ENCODE measurements at regions not wholly inside any gene's neighbourhood (a gene's known extent, or its start where the extent isn't known, plus 50 kb on each side); places are given as distances from the start of the nearest gene placed in this dataset.

DNA sequence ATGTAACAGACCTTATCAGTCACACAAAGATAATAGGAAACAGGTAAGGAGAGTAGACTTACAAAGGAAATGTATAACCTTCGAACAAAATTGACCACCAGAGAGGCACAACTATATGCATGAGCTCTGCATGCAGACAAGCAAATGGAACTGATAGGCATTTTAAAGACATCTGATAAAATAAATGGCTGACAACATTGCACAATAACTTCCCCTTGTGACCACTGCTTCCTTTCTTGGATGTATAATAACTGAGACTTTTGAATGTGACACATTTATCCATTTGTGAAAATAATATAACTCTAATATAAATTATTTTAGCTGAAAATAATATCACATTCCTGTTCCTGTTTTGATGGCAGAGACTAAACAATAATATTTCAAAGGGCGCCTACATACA, 654.2 kb upstream of the STEAP1 start:
- POLR2A ChIA-PET: no interaction called here
- Histone ChIP-seq H3K9me3 (ENCODE audit: control extremely low read depth in 1 of 5, control insufficient read depth in 4 of 5, insufficient read depth in 2 of 5, low read depth in 1 of 5, low read length in 4 of 5) (no peaks in the 10 kb centered on the region), H3K27me3 (replicated peaks in 2 of 5; ENCODE audit: control insufficient read depth in 4 of 5, insufficient read depth in 5 of 5, low read length in 4 of 5) (no peaks in the 10 kb centered on the region), H3K4me3 (ENCODE audit: control insufficient read depth in 1 of 7, extremely low read depth in 1 of 7, insufficient read depth in 4 of 7, low read depth in 2 of 7, low read length in 6 of 7) (no peak overlapping the region), H3K27ac (ENCODE audit: insufficient read depth in 1 of 2, low read depth in 1 of 2, low read length in 2 of 2, poor library complexity in 1 of 2, severe bottlenecking in 2 of 2) (no peak overlapping the region), H3K36me3 (ENCODE audit: control insufficient read depth in 4 of 4, insufficient read depth in 4 of 4, low read length in 3 of 4) (no peaks in the 10 kb centered on the region), H3K4me1 (ENCODE audit: control extremely low read depth in 1 of 4, control insufficient read depth in 4 of 4, insufficient read depth in 4 of 4, low read length in 3 of 4) (peaks cover 0 to 9% (median 2%) of the 10 kb centered on the region in 4 experiments)
- DNase-seq: peak; percentile 4 to 57 (median 42)
- WGBS (ENCODE audit: insufficient coverage): 0% methylated on average over 1 of the region's 2 CpGs
- CTCF ChIA-PET: no interaction called here

DNA sequence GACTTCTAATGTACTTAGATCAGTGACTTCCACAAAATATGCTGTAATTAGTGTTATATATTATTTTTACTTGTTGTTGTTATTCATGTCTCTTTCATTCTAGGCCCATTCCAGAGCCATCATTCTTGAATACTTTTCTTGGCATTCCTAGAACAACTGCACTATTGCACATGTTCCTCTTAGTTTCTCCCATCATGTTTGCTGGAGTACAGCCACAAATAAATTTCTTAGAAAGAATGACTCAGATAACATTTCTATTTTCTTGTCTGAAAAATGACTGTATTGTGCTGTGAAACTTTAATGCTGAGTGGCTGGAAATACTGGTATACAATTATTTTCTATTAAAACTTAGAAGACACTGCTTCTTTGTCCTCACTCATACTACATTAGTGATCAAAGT, 651.0 kb upstream of the STEAP1 start:
- Histone ChIP-seq H3K9me3 (ENCODE audit: control extremely low read depth in 1 of 5, control insufficient read depth in 4 of 5, insufficient read depth in 2 of 5, low read depth in 1 of 5, low read length in 4 of 5) (no peaks in the 10 kb centered on the region), H3K36me3 (ENCODE audit: control insufficient read depth in 4 of 4, insufficient read depth in 4 of 4, low read length in 3 of 4) (no peaks in the 10 kb centered on the region), H3K4me1 (ENCODE audit: control extremely low read depth in 1 of 4, control insufficient read depth in 4 of 4, insufficient read depth in 4 of 4, low read length in 3 of 4) (peaks cover 0 to 9% (median 2%) of the 10 kb centered on the region in 4 experiments), H3K27me3 (replicated peaks in 2 of 5; ENCODE audit: control insufficient read depth in 4 of 5, insufficient read depth in 5 of 5, low read length in 4 of 5) (no peaks in the 10 kb centered on the region), H3K4me3 (ENCODE audit: control insufficient read depth in 1 of 7, extremely low read depth in 1 of 7, insufficient read depth in 4 of 7, low read depth in 2 of 7, low read length in 6 of 7) (no peak overlapping the region), H3K27ac (ENCODE audit: insufficient read depth in 1 of 2, low read depth in 1 of 2, low read length in 2 of 2, poor library complexity in 1 of 2, severe bottlenecking in 2 of 2) (no peak overlapping the region)
- DNase-seq: no peak
- POLR2A ChIA-PET: no interaction called here
- CTCF ChIA-PET: no interaction called here

DNA sequence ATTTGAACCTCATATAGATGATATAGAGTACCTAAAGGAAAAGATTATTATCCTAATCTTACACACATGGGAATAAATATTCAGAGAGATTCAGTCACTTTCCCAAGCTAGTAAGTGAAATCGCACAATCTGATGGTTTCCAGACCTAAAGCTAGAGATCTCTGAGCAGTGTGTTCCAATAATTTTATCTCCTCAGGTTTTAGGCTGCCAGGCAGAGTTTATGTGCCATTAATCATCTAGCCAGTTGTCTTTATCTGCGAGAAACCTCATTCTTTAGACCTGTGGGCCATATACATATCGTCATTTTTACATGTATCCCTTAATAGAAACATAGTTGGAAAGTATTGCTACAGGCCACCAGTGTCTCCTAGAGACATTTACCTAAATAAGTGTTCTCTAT, 647.2 kb upstream of the STEAP1 start:
- Histone ChIP-seq H3K4me1 (ENCODE audit: control extremely low read depth in 1 of 4, control insufficient read depth in 4 of 4, insufficient read depth in 4 of 4, low read length in 3 of 4) (no peaks in the 10 kb centered on the region), H3K36me3 (ENCODE audit: control insufficient read depth in 4 of 4, insufficient read depth in 4 of 4, low read length in 3 of 4) (no peaks in the 10 kb centered on the region), H3K27me3 (replicated peaks in 2 of 5; ENCODE audit: control insufficient read depth in 4 of 5, insufficient read depth in 5 of 5, low read length in 4 of 5) (no peaks in the 10 kb centered on the region), H3K9me3 (ENCODE audit: control extremely low read depth in 1 of 5, control insufficient read depth in 4 of 5, insufficient read depth in 2 of 5, low read depth in 1 of 5, low read length in 4 of 5) (no peaks in the 10 kb centered on the region), H3K27ac (ENCODE audit: insufficient read depth in 1 of 2, low read depth in 1 of 2, low read length in 2 of 2, poor library complexity in 1 of 2, severe bottlenecking in 2 of 2) (no peak overlapping the region), H3K4me3 (ENCODE audit: control insufficient read depth in 1 of 7, extremely low read depth in 1 of 7, insufficient read depth in 4 of 7, low read depth in 2 of 7, low read length in 6 of 7) (no peak overlapping the region)
- POLR2A ChIA-PET: no interaction called here
- no peak for DNase-seq
- WGBS (ENCODE audit: insufficient coverage): 100% methylated on average over 1 of the region's 3 CpGs
- CTCF ChIA-PET: no interaction called here

DNA sequence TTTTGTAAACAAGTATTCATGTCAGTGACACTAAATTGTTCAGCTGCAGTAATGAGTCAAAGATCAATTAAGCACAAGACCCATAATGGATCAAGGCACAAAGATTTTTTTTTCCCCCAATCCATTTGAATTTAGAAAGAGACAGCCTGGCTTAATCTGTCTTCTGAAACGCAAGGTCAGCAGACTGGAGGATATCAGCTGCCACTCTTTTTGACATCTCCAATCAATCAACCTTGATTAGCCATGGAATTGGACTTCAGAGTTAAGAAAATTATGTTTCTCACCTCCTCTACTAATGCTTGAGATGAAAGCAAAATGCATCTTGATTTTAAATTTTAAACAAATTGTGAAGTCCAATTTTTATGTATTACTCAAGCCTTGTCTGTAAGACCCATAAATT, 642.4 kb upstream of the STEAP1 start:
- no peaks in the 10 kb centered on the region for H3K27me3 ChIP-seq (replicated peaks in 2 of 5; ENCODE audit: control insufficient read depth in 4 of 5, insufficient read depth in 5 of 5, low read length in 4 of 5)
- ChIA-PET POLR2A (no interaction called here), CTCF (no interaction called here)
- peaks cover 0 to 1% (median 0%) of the 10 kb centered on the region in 5 experiments for H3K9me3 ChIP-seq (ENCODE audit: control extremely low read depth in 1 of 5, control insufficient read depth in 4 of 5, insufficient read depth in 2 of 5, low read depth in 1 of 5, low read length in 4 of 5)
- H3K36me3 ChIP-seq (ENCODE audit: control insufficient read depth in 4 of 4, insufficient read depth in 4 of 4, low read length in 3 of 4): no peaks in the 10 kb centered on the region
- DNase-seq: no peak
- no peak overlapping the region for H3K27ac ChIP-seq (ENCODE audit: insufficient read depth in 1 of 2, low read depth in 1 of 2, low read length in 2 of 2, poor library complexity in 1 of 2, severe bottlenecking in 2 of 2)
- H3K4me3 ChIP-seq (ENCODE audit: control insufficient read depth in 1 of 7, extremely low read depth in 1 of 7, insufficient read depth in 4 of 7, low read depth in 2 of 7, low read length in 6 of 7): no peak overlapping the region
- 83% methylated on average over 1 of the region's 1 CpG for WGBS (ENCODE audit: insufficient coverage)
- no peaks in the 10 kb centered on the region for H3K4me1 ChIP-seq (ENCODE audit: control extremely low read depth in 1 of 4, control insufficient read depth in 4 of 4, insufficient read depth in 4 of 4, low read length in 3 of 4)

DNA sequence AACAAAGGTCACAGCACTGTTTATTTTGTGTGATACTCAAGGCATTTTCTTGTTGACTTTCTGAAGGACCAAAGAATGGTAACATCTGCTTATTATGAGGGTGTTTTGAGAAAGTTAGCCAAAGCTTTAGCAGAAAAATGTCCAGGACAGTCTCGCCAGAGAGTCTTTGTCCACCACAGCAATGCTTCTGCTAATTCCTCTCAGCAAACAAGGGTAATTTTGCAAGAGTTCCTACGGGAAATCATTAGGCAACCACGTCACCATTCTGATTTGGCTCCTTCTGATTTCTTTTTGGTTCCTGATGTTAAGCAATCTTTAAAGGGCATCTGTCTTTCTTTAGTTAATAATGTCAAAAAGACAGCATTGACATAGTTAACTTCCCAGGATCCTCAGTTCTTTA, 639.3 kb upstream of the STEAP1 start:
- Histone ChIP-seq H3K36me3 (ENCODE audit: control insufficient read depth in 4 of 4, insufficient read depth in 4 of 4, low read length in 3 of 4) (no peaks in the 10 kb centered on the region), H3K9me3 (ENCODE audit: control extremely low read depth in 1 of 5, control insufficient read depth in 4 of 5, insufficient read depth in 2 of 5, low read depth in 1 of 5, low read length in 4 of 5) (peaks cover 0 to 1% (median 0%) of the 10 kb centered on the region in 5 experiments), H3K27ac (ENCODE audit: insufficient read depth in 1 of 2, low read depth in 1 of 2, low read length in 2 of 2, poor library complexity in 1 of 2, severe bottlenecking in 2 of 2) (no peak overlapping the region), H3K27me3 (replicated peaks in 2 of 5; ENCODE audit: control insufficient read depth in 4 of 5, insufficient read depth in 5 of 5, low read length in 4 of 5) (no peaks in the 10 kb centered on the region), H3K4me1 (ENCODE audit: control extremely low read depth in 1 of 4, control insufficient read depth in 4 of 4, insufficient read depth in 4 of 4, low read length in 3 of 4) (no peaks in the 10 kb centered on the region), H3K4me3 (ENCODE audit: control insufficient read depth in 1 of 7, extremely low read depth in 1 of 7, insufficient read depth in 4 of 7, low read depth in 2 of 7, low read length in 6 of 7) (no peak overlapping the region)
- WGBS (ENCODE audit: insufficient coverage): 89% methylated on average over 3 of the region's 3 CpGs
- DNase-seq: no peak
- CTCF ChIA-PET: no interaction called here
- POLR2A ChIA-PET: no interaction called here

DNA sequence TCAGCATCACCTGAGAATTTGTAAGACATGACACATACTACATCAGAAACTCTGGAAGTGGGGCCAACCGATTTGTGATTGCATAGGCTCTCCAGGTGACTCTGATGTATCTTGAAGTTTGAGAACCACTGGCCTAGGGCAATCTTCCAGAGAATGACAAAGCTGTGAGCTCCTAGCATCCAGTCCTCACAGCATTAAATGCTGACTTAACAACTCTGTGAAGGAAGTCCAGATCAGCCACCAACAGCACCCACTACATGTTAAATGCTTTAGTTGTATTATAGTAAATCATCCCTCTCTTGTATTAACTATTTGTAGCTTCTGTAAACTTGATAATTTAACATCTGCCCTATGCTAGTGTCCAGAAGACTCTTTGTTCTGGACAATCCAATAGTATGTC, 636.5 kb upstream of the STEAP1 start:
- Histone ChIP-seq H3K9me3 (ENCODE audit: control extremely low read depth in 1 of 5, control insufficient read depth in 4 of 5, insufficient read depth in 2 of 5, low read depth in 1 of 5, low read length in 4 of 5) (peaks cover 0 to 1% (median 0%) of the 10 kb centered on the region in 5 experiments), H3K27ac (ENCODE audit: insufficient read depth in 1 of 2, low read depth in 1 of 2, low read length in 2 of 2, poor library complexity in 1 of 2, severe bottlenecking in 2 of 2) (no peak overlapping the region), H3K36me3 (ENCODE audit: control insufficient read depth in 4 of 4, insufficient read depth in 4 of 4, low read length in 3 of 4) (no peaks in the 10 kb centered on the region), H3K4me3 (ENCODE audit: control insufficient read depth in 1 of 7, extremely low read depth in 1 of 7, insufficient read depth in 4 of 7, low read depth in 2 of 7, low read length in 6 of 7) (no peak overlapping the region), H3K27me3 (replicated peaks in 2 of 5; ENCODE audit: control insufficient read depth in 4 of 5, insufficient read depth in 5 of 5, low read length in 4 of 5) (no peaks in the 10 kb centered on the region), H3K4me1 (ENCODE audit: control extremely low read depth in 1 of 4, control insufficient read depth in 4 of 4, insufficient read depth in 4 of 4, low read length in 3 of 4) (no peaks in the 10 kb centered on the region)
- no CpG with 5 or more reads among the region's 1 CpG for WGBS (ENCODE audit: insufficient coverage)
- ChIA-PET POLR2A (no interaction called here), CTCF (no interaction called here)
- no peak for DNase-seq

DNA sequence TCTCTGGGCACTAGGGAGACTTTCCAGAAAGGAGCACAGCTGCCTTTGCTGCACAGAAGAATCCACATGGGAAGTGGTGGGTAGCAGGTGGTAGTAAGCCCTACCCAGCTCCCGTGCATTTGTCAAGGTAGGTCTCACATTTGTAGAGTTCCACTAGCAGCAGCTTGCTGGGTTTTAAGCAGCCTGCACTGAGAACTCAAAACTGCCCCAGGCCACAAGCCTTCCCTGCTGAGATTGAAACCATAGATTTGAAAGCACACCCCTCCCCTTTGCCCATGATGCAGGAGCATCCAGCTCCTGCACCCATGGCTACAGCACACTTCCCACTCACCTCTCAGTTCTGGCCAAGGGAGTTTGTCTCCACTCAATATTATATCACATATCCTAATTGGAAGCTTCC, 604.5 kb upstream of the STEAP1 start:
- no peak overlapping the region for H3K4me3 ChIP-seq (ENCODE audit: control insufficient read depth in 1 of 7, extremely low read depth in 1 of 7, insufficient read depth in 4 of 7, low read depth in 2 of 7, low read length in 6 of 7)
- no peaks in the 10 kb centered on the region for H3K27me3 ChIP-seq (replicated peaks in 2 of 5; ENCODE audit: control insufficient read depth in 4 of 5, insufficient read depth in 5 of 5, low read length in 4 of 5)
- no peaks in the 10 kb centered on the region for H3K36me3 ChIP-seq (ENCODE audit: control insufficient read depth in 4 of 4, insufficient read depth in 4 of 4, low read length in 3 of 4)
- no CpG with 5 or more reads among the region's 1 CpG for WGBS (ENCODE audit: insufficient coverage)
- no peaks in the 10 kb centered on the region for H3K9me3 ChIP-seq (ENCODE audit: control extremely low read depth in 1 of 5, control insufficient read depth in 4 of 5, insufficient read depth in 2 of 5, low read depth in 1 of 5, low read length in 4 of 5)
- no peaks in the 10 kb centered on the region for H3K4me1 ChIP-seq (ENCODE audit: control extremely low read depth in 1 of 4, control insufficient read depth in 4 of 4, insufficient read depth in 4 of 4, low read length in 3 of 4)
- ChIA-PET POLR2A (no interaction called here), CTCF (no interaction called here)
- no peak overlapping the region for H3K27ac ChIP-seq (ENCODE audit: insufficient read depth in 1 of 2, low read depth in 1 of 2, low read length in 2 of 2, poor library complexity in 1 of 2, severe bottlenecking in 2 of 2)
- DNase-seq: no peak

DNA sequence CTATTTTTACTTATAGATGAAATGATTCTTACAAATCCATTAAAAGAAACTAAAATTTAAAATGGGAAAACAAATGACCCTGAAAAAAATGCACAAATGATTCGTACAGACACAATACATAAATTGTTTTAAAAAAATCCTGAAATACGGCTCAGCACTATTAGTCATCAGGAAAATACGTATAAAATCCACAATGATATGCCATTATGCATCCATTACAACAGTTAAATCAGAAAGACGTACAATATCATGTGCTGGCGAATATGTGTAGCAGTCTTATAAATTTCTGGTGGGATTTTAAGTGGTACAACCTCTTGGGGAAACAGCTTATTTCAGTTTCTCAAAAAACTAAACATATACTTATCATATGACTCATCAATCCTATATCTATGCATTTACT, 600.1 kb upstream of the STEAP1 start:
- Histone ChIP-seq H3K9me3 (ENCODE audit: control extremely low read depth in 1 of 5, control insufficient read depth in 4 of 5, insufficient read depth in 2 of 5, low read depth in 1 of 5, low read length in 4 of 5) (no peaks in the 10 kb centered on the region), H3K27me3 (replicated peaks in 2 of 5; ENCODE audit: control insufficient read depth in 4 of 5, insufficient read depth in 5 of 5, low read length in 4 of 5) (no peaks in the 10 kb centered on the region), H3K27ac (ENCODE audit: insufficient read depth in 1 of 2, low read depth in 1 of 2, low read length in 2 of 2, poor library complexity in 1 of 2, severe bottlenecking in 2 of 2) (no peak overlapping the region), H3K36me3 (ENCODE audit: control insufficient read depth in 4 of 4, insufficient read depth in 4 of 4, low read length in 3 of 4) (no peaks in the 10 kb centered on the region), H3K4me1 (ENCODE audit: control extremely low read depth in 1 of 4, control insufficient read depth in 4 of 4, insufficient read depth in 4 of 4, low read length in 3 of 4) (no peaks in the 10 kb centered on the region), H3K4me3 (ENCODE audit: control insufficient read depth in 1 of 7, extremely low read depth in 1 of 7, insufficient read depth in 4 of 7, low read depth in 2 of 7, low read length in 6 of 7) (no peak overlapping the region)
- ChIA-PET POLR2A (no interaction called here), CTCF (no interaction called here)
- 96% methylated on average over 3 of the region's 5 CpGs for WGBS (ENCODE audit: insufficient coverage)
- no peak for DNase-seq
